DOHH2 (cell line): ENCODE measurements at regions not wholly inside any gene's neighbourhood (a gene's known extent, or its start where the extent isn't known, plus 50 kb on each side); places are given as distances from the start of the nearest gene placed in this dataset.

Source experiments
- CTCF ChIP-seq: fragments of 200-600 bp; sonication (generic); IDR thresholded peaks from one replicate; pipeline ENCODE4 v1.5.1; 2014; ENCODE audit warnings: antibody characterized with exemption, mild to moderate bottlenecking, low read depth, low read length; ENCODE audit not compliant: poor library complexity, severe bottlenecking
- EZH2phosphoT487 ChIP-seq: fragments of 200-600 bp; sonication (generic); IDR thresholded peaks from 2 replicates; pipeline ENCODE4 v1.6.1; 2017; ENCODE audit warnings: borderline replicate concordance, mild to moderate bottlenecking, antibody characterized with exemption, low read length, moderate library complexity, mixed read lengths

GRCh38 chr5:107184066-107184465 is 486.7 kb downstream of the EFNA5 start:
- TF ChIP-seq CTCF (no peak), EZH2phosphoT487 (no peak)
